Upper lobe of right lung (tissue), 1 donor: ENCODE measurements at regions not wholly inside any gene's neighbourhood (a gene's known extent, or its start where the extent isn't known, plus 50 kb on each side); places are given as distances from the start of the nearest gene placed in this dataset.
A peak's percentile ranks its signal among the peaks of the same experiment; 100 is the strongest.

Experiments used
- ATAC-seq: fragments of 200-7000 bp; cut with Tn5 transposase; one replicate; pipeline ENCODE4 v1.9.1; 2020; ENCODE audit warnings: mild to moderate bottlenecking, moderate library complexity
- DNase-seq: peaks from one replicate; pipeline ENCODE4 v3.0.0-alpha.2; 2020
- H3K27ac ChIP-seq: fragments of 200-600 bp; one replicate; pipeline ENCODE4 v1.8.0; 2022
- H3K27me3 ChIP-seq: fragments of 200-600 bp; one replicate; pipeline ENCODE4 v1.8.0; 2022; ENCODE audit warnings: mild to moderate bottlenecking
- H3K36me3 ChIP-seq: fragments of 200-600 bp; one replicate; pipeline ENCODE4 v1.8.0; 2022
- H3K4me1 ChIP-seq: fragments of 200-600 bp; one replicate; pipeline ENCODE4 v1.8.0; 2022
- H3K4me3 ChIP-seq: fragments of 200-600 bp; one replicate; pipeline ENCODE4 v1.8.0; 2022; ENCODE audit warnings: mild to moderate bottlenecking
- H3K9me3 ChIP-seq: fragments of 200-600 bp; one replicate; pipeline ENCODE4 v1.8.0; 2022
- intact Hi-C: fragments of 100-400 bp; cut with DNase I; formaldehyde crosslinking; loops from one replicate; pipeline ENCODE4 v1.11.0; 2022
- TF ChIP-seq, protein P1 (sequence below): fragments of 200-600 bp; IDR thresholded peaks from one replicate; pipeline ENCODE4 v1.8.0; 2022; ENCODE audit warnings: antibody characterized with exemption
- donor health status: DM: no; HTN: yes; CAD: no; lungs with severe emphysema.

GRCh38 chr9:75775966-75776691 is 114.3 kb upstream of the PCSK5 start:
- DNase-seq = no peak
- Histone ChIP-seq H3K4me1 (no peaks in the 10 kb centered on the region), H3K27me3 (no peaks in the 10 kb centered on the region), H3K27ac (no peak overlapping the region), H3K9me3 (no peaks in the 10 kb centered on the region), H3K4me3 (no peak overlapping the region), H3K36me3 (no peaks in the 10 kb centered on the region)
- peak; percentile 19 for ATAC-seq
- TF ChIP-seq, protein P1, sequence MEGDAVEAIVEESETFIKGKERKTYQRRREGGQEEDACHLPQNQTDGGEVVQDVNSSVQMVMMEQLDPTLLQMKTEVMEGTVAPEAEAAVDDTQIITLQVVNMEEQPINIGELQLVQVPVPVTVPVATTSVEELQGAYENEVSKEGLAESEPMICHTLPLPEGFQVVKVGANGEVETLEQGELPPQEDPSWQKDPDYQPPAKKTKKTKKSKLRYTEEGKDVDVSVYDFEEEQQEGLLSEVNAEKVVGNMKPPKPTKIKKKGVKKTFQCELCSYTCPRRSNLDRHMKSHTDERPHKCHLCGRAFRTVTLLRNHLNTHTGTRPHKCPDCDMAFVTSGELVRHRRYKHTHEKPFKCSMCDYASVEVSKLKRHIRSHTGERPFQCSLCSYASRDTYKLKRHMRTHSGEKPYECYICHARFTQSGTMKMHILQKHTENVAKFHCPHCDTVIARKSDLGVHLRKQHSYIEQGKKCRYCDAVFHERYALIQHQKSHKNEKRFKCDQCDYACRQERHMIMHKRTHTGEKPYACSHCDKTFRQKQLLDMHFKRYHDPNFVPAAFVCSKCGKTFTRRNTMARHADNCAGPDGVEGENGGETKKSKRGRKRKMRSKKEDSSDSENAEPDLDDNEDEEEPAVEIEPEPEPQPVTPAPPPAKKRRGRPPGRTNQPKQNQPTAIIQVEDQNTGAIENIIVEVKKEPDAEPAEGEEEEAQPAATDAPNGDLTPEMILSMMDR = no peak
- intact Hi-C loops = no loop called here

- H3K27me3 ChIP-seq = no peaks in the 10 kb centered on the region
- ATAC-seq = no peak
- intact Hi-C loops = no loop called here
These were observed 110.3 kb upstream of the PCSK5 start for GRCh38 chr9:75780185-75780584.

DNA sequence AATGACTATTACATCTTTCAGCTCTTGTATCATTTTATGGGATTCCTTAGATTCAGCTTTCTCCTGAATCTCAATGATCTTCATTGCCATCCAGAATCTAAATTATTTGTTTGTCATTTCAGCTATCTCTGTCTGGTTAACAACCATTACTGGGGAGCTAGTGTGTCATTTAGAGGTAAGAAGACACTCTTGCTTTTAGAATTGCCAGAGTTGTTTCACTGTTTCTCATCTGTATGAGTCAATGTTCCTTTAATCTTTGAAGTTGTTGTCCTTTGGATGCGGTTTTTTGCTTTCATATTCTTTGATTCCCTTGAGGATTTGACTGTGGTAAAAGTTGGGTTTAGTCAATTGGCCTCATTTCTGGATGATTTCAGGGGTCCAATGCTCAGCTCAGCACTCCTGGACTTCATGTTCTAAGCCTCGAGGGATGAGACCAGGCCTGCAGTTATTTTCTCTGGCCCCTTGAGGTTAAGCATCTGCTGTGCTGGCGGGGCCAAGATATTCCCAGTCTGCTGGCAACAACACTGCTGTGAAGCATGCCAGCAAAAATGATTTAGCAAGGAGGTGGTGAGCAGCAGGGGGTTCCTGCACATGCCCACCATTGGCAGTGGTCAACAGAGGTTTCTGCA is 102.4 kb upstream of the PCSK5 start:
- Histone ChIP-seq H3K27ac (no peak overlapping the region), H3K36me3 (no peaks in the 10 kb centered on the region), H3K27me3 (no peaks in the 10 kb centered on the region), H3K4me3 (no peak overlapping the region), H3K4me1 (no peaks in the 10 kb centered on the region), H3K9me3 (no peaks in the 10 kb centered on the region)
- ATAC-seq (no peak), DNase-seq (peak; percentile 40)
- TF ChIP-seq, protein P1 = no peak
- intact Hi-C loops = no loop called here

More at GRCh38 chr9:75780185-75780584, 110.3 kb upstream of the PCSK5 start:
- TF ChIP-seq, protein P1 = no peak
- no peaks in the 10 kb centered on the region for H3K36me3 ChIP-seq
- H3K4me1 ChIP-seq = no peaks in the 10 kb centered on the region
- no peak overlapping the region for H3K27ac ChIP-seq
- no peak overlapping the region for H3K4me3 ChIP-seq
- no peaks in the 10 kb centered on the region for H3K9me3 ChIP-seq
- no peak for DNase-seq

DNA sequence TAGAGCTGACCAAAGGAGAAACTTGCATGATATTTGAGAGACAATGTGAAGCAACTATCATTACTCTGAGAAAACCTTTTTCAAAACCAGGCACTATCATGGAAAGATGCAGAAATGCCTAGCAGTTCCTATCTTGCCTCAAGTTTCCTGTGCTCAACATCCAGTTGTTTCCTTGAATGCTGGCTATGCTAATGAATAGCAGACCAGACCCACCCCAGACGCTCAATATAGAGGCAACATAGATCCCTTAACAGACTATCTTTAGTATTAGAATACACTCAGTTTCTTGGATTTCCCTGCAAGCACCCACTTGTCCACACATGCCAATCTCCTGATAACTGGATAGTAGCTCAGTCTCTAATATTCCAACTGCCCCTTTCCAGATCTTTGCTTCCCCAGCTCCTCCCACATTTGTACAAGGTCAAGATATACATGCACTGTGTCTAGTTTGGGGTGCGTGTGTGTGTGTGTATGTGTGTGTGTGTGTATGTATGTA is 93.3 kb upstream of the PCSK5 start:
- Histone ChIP-seq H3K9me3 (no peaks in the 10 kb centered on the region), H3K27me3 (no peaks in the 10 kb centered on the region), H3K4me1 (no peaks in the 10 kb centered on the region), H3K4me3 (no peak overlapping the region), H3K27ac (no peak overlapping the region), H3K36me3 (no peaks in the 10 kb centered on the region)
- intact Hi-C loops = no loop called here
- ATAC-seq = no peak
- TF ChIP-seq, protein P1 = no peak
- no peak for DNase-seq

DNA sequence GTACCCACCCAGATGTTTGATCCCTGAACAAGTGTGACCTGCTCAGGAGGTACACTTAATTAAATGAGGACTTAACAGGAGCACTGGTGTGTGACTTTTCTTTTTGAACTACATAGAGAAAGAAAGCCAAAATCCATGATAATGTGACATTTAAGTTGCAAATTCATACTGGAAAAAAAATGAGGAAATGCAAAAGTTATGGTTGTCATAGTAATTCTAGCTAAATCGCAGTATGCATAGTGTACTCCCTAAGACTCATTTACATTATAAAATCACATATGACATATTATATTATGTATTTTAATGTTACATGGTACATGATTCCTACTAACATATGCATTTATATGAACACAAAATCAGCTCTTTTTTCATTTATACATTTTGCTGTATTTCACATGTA is 92.0 kb upstream of the PCSK5 start:
- intact Hi-C loops = no loop called here
- Histone ChIP-seq H3K27ac (no peak overlapping the region), H3K9me3 (no peaks in the 10 kb centered on the region), H3K27me3 (no peaks in the 10 kb centered on the region), H3K36me3 (no peaks in the 10 kb centered on the region), H3K4me1 (peaks cover 7% of the 10 kb centered on the region), H3K4me3 (no peak overlapping the region)
- DNase-seq (no peak), ATAC-seq (no peak)
- TF ChIP-seq, protein P1 = no peak
